ENCODE measurements at regions not wholly inside any gene's neighbourhood (a gene's known extent, or its start where the extent isn't known, plus 50 kb on each side); places are given as distances from the start of the nearest gene placed in this dataset.

- no peak for TF ChIP-seq POU2F2 (IDR thresholded peaks at IDR 0.05; ENCODE audit: low read depth, low read length)
- TF ChIP-seq POLR2AphosphoS5 (IDR thresholded peaks at IDR 0.05; ENCODE audit: low read depth, low read length) = no peak
- no peak for TF ChIP-seq POLR2A (IDR thresholded peaks at IDR 0.05; ENCODE audit: low read depth, low read length)
- TF ChIP-seq TAF1 (IDR thresholded peaks at IDR 0.05; ENCODE audit: low read depth, low read length) = no peak
- TF ChIP-seq SPI1 (IDR thresholded peaks at IDR 0.05; ENCODE audit: low read depth, low read length) = no peak
- no peak for TF ChIP-seq PAX5 (IDR thresholded peaks at IDR 0.05; ENCODE audit: insufficient read depth, low read length, severe bottlenecking)
Observed at GRCh38 chr21:17693801-17694200, 81.1 kb upstream of the BTG3 start.
